IPS DF 4.7 (cell line): ENCODE measurements at regions not wholly inside any gene's neighbourhood (a gene's known extent, or its start where the extent isn't known, plus 50 kb on each side); places are given as distances from the start of the nearest gene placed in this dataset.

Experiments
- DNase-seq: peaks from one replicate; pipeline ENCODE4 v3.0.0-alpha.2; 2013; ENCODE audit warnings: low spot score; ENCODE audit errors: extremely low read depth

DNA sequence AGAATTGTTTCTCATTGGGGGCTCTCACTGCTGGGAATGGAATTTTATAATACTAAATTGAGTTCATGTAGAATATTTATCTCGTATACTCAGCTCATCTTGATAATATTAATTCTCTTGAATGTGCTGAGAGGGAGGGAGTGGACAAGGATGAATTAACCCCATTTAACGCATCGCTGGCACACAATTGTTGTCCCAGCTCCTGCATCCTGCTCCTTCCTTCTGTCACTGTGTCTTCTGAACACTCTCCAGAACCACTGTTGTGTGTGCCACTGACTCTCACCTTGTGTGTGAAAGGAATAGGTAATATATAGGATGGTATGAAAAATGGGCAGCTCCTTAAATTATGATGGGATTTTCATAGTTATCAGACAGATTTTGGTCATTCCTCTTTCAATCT, 267.3 kb downstream of the MTRR start:
- DNase-seq, result no peak

DNA sequence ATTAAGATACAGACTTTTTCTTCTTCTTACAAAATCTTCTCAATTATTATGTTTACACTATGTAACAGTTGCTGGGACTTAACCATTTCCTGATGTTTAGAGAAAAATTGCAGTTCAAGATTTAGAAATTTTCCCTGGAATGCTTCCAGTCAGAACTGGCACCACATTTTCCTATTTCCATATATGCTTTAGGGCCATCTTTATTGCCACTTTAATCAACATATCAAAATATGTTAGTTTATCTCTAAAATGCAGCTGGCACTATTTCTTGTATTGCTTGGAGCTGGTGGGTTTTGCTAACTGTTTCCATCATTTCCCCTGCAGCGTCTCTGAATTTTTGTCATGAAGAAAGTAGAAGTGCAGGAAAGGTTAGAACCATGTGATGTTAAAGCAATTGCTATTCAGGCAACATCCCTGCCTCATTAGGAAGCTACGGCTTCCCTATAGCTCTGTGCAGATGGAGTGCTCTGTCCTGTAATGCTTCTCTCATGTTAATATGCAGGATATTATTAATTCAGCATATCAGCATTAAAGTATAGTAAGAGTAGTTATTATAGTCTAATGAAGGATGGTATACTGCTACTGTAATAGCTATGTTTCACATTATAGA, 269.1 kb downstream of the MTRR start:
- DNase-seq, result no peak

DNA sequence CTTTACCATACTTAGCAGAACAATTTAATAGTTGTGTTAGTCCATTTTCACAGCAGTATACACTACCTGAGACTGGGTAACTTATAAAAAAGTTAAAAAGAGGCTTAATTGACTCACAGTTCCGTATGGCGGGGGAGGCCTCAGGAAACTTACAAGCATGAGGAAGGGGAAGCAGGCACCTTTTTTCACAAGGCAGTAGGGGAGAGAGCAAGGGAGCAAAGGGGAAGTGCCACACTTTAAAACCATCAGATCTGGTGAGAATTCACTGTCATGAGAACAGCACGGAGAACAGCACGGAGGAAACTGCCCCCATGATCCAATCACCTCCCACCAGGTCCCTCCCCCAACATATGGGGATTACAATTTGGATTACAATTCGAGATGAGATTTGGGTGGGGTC, 269.9 kb downstream of the MTRR start:
- DNase-seq, result no peak

DNA sequence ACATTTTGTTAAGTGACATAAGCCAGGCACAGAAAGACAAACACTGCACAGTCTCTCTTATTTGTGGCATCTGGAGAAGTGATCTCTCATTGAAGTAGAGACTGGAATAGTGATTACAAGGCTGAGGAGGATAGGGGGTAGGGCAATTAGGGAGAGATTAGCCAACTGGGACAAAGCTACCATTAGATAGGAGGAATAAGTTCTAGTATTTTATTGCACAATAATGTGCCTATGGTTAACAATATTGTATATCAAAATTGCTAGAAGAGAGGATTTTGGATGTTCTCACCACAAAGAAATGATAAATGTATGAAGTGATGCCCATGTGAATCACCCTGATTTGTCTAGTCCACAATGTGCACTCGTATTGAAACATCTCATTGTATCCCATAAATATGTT, 281.8 kb downstream of the MTRR start:
- no peak for DNase-seq

DNA sequence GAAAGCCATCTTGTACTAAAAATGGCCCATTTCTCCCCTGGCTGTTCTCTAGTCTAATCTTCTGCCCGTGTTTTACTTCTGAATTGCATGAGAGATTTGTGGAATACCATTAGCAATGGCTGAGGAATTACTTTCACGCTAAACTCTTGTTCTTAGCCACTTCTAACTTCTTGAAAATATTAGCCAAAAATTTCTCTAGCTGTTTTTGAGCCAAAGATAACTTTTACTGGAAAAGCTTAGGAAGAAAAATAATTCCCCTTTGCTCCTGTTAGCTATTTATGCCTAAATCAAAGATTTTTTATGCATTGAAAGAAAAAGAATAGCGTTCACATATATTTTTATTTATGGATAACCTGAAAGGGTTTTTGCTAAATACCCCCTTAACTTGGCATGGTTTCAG, 287.8 kb downstream of the MTRR start:
- DNase-seq, result no peak

DNA sequence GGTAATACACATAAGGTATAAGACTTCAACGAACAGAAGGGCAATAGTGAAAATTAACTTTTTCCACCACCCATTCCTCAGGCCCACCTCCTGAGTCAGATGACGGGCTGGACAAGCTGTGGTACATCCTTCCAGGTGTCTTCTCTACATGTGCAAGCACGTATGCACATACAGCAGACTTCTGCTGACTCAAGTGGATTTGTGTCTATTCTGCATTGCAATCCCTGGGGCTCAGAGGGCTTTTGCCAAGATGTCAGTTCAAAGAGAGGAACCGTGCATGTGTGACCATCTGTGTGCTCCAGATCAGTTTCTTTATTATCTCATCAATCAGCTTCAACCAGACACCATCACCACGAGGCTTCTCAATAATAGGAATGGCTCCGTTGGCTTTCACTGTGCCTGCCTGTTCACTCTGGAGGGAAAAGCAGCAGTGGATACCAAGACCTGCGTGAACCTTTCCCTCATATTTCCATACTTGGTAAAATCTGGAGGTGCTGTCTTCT, 288.4 kb downstream of the MTRR start:
- no peak for DNase-seq

DNA sequence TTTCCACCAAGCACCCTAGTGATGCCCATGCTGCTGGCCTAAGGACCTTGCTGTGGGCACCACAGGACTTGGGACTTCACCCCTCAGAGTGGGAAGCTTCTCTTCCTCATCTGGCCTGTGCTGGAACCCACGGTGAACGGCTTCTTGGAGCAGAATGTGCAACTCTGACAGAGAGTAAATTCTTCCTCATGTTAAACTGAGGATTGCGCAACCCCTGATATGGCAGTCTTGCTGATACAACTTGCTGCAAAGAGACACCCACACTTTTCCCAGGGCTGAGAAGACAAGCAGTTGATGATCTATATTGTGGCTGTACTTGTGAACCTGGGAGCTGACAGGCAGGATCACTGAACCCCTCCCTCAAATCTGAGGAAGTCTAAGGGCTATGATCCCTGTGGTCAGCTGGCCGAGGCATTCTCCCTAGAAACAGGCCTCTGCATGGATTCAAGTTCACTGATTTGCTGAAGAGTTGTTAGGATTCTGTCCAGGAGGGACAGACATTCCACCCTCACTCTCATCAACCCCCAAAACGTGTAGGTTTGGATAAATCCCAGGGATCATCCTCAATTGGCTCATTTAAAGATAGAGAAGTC, 307.2 kb downstream of the MTRR start:
- no peak for DNase-seq

DNA sequence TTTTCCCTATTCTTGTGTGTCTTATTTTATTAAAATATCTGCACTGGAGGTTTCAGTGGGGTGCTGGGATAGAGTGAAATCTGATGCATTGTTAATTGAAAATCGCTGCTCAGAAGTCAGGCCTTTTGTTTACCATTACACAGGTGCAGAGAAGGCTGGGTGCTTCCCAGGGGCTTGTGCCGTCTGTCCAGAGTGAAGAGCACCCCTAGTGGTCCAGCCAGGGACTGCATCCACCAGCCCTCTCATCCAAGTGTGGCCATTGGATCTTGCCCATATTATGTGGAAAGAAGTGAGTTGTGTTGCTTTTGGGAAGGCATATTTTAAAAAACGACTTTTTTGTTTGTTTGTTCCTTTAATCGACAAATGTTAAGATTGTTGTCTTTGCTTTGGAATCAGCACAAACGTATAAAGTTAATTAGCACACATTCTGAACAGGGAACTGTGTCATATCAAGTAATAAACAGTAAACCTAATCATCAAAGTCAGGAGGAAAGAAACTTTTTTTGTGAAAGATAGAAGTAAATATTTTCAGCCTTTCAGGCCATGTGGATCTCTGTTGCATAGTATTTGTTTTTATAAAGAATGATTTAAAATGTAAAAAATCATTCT, 315.6 kb downstream of the MTRR start:
- peak; percentile 38 for DNase-seq

DNA sequence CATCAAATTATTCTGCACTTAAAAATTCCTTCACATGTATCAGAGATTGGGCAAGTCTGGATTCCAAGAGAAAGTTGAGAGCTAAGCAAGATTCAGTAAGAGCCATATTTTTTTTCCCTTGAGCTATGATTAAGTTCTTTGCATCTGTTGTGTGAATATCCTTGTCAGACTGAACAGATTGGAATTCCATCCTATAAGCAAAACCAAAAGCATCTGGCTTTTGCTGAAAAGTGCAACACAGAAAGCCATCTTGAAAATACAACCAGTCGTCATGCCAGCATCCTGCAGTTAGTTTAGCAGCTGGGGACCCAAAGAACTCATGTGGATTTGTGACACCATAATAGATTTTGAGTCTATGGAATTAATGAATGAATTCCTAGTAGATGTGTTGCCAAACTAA, 316.9 kb downstream of the MTRR start:
- no peak for DNase-seq

DNA sequence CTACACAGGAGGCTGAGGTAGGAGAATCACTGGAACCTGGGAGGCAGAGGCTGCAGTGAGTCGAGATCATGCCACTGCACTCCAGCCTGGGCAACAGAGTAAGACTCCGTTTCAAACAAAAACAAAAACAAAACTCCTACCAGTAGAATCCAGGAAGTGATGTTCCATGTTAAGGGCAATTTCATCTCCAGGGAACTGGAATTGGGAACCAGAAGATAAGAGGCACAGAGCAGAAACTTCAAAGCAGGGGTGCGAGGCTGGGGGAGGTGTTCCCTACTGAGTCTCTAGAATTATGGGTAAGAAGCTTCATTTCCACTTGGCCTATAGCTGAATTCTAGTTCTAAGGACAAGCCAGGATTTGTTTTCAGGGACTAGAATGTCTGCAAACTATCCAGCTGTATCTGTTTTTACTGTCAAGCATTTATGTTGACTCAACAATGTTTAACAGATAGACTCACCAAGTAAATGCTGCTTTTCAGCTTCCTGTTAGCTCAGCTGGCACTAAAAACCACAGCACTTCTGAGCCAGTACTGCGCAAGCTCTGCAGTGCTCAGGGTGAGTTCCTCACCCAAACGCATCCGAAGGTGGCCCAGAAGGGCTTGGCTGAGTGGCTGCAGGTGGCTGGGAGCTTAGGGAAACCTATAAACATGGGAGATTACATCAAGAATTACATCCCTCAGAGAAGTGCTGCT, 320.1 kb downstream of the MTRR start:
- no peak for DNase-seq

DNA sequence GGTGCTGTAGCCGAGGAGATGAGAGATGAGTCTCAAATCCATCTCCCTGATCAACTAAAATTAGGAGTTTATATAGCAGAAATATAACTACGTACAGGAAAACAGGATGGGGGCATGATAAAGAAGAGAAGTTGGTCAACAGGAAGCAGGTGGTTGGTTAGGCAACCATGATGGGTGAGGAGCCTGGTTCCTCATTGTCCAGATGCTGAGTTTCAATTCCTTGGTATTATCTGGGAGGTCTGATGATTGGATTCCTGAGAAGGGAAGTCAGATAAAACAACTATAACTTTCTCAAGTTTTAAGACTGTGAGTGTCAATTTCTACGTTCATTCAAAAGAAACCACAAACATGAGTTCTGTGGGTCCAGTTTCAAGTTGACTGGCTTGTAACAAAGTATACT, 323.9 kb downstream of the MTRR start:
- no peak for DNase-seq

DNA sequence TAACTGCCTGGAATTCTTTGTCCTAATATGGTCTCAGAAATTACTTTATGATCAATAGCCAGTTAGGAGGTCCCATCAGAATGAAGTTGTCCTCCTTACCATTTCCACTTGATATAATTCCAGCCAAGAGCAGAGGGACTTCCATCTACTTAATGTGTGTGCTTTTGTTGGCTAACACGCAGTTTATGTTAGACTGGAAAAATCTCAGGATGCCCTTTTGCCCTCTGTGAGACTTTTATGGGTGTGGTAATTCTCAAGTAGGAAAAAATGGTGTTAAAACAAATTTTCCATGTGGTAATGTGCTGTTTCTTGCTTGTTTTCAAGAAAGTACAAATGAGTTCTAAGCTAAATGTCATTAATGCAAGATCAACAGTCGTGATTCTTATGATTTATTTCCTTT, 327.1 kb downstream of the MTRR start:
- no peak for DNase-seq

DNA sequence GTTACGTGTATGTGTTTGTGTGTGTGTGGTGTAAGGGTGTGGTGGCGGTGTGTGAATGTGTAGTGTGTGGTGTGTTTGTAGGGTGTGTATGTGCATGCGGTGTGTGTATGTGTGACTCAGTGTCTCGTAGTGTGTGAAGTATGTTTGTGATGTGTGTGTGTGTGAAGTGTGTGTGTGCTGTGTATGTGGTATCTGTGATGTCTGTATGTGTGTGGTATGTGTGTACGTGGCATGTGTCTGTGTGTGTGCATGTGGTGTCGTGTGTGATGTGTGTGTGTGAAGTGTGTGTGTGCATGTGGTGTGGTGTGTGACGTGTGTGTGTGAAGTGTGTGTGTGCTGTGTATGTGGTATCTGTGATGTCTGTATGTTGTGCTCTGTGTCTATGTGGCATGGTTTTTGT, 339.4 kb downstream of the MTRR start:
- no peak for DNase-seq

DNA sequence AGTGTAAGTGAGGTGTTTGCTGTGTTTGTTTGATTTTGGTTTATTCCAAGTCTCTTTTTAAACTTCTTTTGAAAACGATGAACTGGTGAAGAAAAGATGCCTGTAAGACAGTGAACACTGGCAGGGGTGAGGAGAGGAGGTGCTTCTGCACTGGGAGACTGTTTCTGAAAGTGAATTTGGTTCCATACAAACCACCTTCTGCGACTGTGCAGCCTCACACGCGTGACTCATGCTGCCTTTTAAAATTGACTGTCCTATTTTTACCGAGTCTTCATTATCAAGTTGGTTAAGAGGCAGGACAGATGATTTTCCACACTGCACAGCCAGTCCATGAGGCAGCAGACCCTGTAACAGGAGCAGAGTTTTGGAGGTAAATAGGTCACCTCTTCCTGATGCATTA, 340.6 kb downstream of the MTRR start:
- DNase-seq, result no peak

DNA sequence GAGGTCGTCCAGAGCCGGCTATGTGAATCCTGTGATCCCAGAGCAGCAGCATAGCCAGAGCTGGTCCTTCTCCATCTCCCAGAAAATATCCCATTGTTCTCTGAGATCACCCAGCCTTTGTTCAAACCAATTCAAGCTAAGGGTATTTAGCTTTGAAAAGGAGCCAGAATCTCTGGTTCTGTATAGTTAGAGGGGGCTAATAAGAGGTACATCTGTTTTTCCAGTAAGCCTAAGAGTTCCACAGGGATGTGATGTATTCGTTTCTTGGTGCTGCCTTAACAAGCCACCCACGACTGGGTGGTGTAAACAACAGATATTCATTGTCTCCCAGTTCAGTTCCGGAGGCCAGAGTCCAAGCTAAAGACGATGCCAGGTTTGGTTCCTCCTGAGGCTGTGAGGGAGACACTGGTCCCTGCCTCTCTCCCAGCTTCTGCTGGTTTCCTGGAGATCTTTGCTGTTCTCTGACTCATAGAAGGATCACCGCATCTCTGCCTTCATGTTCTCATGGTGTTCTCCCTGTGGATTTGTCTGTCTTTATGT, 344.8 kb downstream of the MTRR start:
- no peak for DNase-seq

DNA sequence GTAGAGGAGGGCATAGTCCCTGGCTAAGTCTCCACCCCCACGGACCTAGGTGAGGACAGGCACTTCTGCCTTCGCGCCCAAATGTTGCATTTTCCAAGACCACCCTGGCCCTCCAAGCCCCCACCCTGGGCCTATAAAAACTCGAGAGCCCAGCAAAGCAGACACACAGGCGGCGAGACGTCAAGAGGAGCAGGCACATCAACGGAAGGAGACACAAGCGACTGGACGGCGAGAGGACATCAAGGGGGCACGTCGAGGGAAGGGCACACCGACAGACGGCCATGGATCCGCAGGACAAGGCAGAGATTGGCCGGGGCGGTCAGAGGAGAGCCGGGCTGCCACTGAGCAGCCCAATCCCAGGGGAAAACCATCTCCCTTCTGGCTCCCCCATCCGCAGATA, 348.0 kb downstream of the MTRR start:
- no peak for DNase-seq

DNA sequence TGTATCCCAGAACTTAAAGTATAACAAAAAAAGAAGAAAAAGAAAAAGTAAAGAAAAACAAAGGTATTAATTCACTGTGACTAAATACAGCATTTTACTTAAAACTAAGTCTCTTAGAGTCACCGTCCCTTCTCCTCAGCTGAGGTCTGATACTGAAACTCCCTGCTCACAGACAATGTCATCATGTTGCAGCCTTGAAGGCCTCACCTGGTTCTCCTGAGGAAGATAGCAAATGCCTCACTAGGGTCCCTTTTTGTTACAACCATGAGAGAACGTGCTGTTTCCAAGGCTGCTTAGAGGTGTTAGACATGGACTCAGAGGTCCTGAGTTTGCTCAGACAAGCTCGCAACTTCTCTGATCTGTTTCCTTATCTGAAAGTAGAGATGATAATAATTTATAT, 357.2 kb downstream of the MTRR start:
- DNase-seq, result no peak

DNA sequence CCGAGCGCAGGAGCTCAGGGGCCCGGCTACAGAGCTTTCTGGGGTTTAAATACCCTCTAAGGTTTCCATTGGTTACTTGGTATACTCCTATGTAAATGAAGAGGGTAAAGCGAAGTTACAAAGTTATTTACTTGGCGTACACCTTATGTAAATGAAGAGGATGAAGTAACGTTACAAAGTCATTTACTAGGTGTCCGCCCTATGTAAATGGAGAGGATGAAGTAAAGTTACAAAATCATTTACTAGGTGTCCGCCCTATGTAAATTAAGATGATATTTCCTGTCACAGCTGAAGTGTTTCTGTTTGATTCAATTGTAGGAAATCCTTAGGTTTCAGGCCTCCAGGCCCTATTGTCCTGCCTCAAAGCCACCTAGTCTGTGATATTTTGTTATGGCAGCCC, 358.2 kb downstream of the MTRR start:
- DNase-seq, result no peak

DNA sequence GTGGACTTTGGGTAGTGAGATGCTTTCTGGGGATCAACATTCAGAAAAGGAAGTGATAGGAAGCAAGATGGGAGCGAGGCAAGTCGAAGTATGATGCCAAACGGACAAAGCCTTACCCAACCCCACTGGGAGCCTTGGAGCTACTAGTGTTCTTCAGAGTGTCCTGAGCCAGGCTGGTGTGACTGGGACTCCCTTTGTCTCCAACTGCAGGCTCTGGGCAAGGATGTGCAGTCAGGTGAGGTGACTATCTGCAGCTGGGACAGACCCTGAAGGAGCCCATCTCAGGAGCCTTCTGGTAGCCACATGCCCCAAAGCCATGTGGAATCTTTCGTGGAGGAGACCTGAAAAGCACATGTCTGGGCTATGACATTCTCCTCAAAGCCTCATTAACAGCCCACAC, 360.6 kb downstream of the MTRR start:
- no peak for DNase-seq

DNA sequence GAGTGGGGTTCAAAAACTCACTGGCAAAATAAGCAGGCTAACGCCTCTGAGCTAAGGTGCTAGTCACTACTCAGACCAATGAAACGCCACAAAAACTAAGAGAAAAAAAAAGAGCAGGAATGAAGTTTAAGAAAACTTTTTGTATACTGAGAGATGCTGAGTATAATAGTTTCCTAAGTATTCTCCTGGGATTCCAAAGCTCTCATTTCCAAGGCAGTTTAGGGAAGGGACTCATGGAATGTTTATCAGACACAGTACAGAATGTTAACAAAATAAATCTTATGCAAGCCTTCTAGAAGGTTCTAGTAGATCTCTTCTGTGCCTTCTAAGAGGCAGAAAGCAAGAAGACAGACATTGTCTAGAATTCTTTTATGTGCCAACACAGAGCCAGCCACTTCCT, 361.9 kb downstream of the MTRR start:
- no peak for DNase-seq

DNA sequence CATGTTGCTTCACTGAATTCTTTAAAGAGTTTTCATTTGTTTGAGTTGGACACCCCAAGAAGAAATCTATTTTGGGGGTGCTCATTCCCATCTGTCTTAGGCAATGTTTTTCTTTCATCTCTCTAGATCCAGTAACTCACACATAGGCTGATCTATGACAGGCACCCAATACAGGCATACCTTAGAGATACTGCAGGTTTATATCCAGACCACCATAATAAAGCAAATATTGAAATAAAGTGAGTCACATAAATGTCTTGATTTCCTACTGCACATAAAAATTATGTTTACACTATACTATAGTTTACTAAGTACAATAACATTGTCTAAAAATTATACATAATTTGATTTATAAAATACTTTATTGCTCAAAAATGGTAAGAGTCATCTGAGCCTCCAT, 364.5 kb downstream of the MTRR start:
- no peak for DNase-seq

DNA sequence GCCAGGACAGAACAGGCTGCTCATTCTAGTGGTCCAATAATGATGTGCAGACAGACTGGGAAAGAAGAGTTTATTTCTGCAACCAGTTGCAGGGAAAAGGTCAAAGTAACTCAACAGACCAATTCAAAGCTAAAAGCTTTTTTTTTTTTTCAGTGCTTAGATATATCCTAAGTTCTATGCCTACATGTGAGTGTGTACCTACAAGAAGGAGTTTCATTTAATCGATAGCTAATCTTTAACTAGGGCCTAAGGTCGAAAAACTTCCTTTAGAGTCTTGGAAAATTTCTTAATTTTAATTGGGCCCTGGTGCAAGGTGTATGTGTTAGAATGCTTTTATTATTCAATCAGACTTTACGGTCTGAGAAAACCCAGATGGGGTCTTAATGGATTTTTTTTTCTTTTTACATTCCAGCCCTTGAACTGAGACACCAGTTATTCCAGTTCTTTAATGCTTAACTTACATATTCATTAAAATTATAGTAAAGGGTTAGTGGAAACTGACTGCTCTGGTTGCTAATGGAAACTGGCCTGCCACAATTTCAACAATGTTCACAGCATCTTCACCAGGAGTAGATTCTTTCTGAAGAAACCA, 365.3 kb downstream of the MTRR start:
- DNase-seq, result no peak
